ENCODE measurements at regions not wholly inside any gene's neighbourhood (a gene's known extent, or its start where the extent isn't known, plus 50 kb on each side); places are given as distances from the start of the nearest gene placed in this dataset.

GRCh38 chr2:62339413-62339812 lies 143.5 kb downstream of the B3GNT2 start:
- ChIA-PET POLR2A (no interaction called here), CTCF (interaction anchor here (0.6 to 1.4 kb wide), 3 partner anchors 10 to 338 kb away, joined by 4 to 7 read pairs (median 4); no protein-coding TSS in a partner anchor)
- no peaks in the 10 kb centered on the region; the same call in 1 of the 2 replicates for H3K4me1 ChIP-seq (ENCODE audit: control insufficient read depth, insufficient read depth, low read length)
- no peak overlapping the region for H3K27ac ChIP-seq (ENCODE audit: extremely low read depth, low read depth, low read length)
- no peak overlapping the region for H3K4me3 ChIP-seq (ENCODE audit: low read depth, low read length)
- no peaks in the 10 kb centered on the region for H3K9me3 ChIP-seq (ENCODE audit: control insufficient read depth, insufficient read depth, low read depth, low read length)
- H3K36me3 ChIP-seq (ENCODE audit: control insufficient read depth in 2 of 2, insufficient read depth in 1 of 2, low read length in 2 of 2), result no peaks in the 10 kb centered on the region
- TF ChIP-seq ZNF140 (tag by site-specific recombination; IDR thresholded peaks at IDR 0.05) (no peak), ZNF645 (tag by site-specific recombination; IDR thresholded peaks at IDR 0.05) (no peak), GLIS1 (tag by site-specific recombination; IDR thresholded peaks at IDR 0.05) (no peak), ZNF2 (tag by site-specific recombination; IDR thresholded peaks at IDR 0.05) (no peak), ZNF26 (tag by site-specific recombination; IDR thresholded peaks at IDR 0.05) (no peak), ZNF571 (tag by site-specific recombination; IDR thresholded peaks at IDR 0.05) (no peak), ZFP37 (tag by site-specific recombination; IDR thresholded peaks at IDR 0.05) (no peak), YY1 (tag by site-specific recombination; IDR thresholded peaks at IDR 0.05) (no peak), ZNF626 (tag by site-specific recombination; IDR thresholded peaks at IDR 0.05) (no peak), ZNF600 (tag by site-specific recombination; IDR thresholded peaks at IDR 0.05) (no peak), ZNF521 (tag by site-specific recombination; IDR thresholded peaks at IDR 0.05) (no peak), ZNF112 (tag by site-specific recombination; IDR thresholded peaks at IDR 0.05) (no peak), KLF9 (tag by site-specific recombination; IDR thresholded peaks at IDR 0.05; ENCODE audit: low read depth) (no peak), ZNF513 (tag by site-specific recombination; IDR thresholded peaks at IDR 0.05) (no peak)
- TF ChIP-seq, protein P1, sequence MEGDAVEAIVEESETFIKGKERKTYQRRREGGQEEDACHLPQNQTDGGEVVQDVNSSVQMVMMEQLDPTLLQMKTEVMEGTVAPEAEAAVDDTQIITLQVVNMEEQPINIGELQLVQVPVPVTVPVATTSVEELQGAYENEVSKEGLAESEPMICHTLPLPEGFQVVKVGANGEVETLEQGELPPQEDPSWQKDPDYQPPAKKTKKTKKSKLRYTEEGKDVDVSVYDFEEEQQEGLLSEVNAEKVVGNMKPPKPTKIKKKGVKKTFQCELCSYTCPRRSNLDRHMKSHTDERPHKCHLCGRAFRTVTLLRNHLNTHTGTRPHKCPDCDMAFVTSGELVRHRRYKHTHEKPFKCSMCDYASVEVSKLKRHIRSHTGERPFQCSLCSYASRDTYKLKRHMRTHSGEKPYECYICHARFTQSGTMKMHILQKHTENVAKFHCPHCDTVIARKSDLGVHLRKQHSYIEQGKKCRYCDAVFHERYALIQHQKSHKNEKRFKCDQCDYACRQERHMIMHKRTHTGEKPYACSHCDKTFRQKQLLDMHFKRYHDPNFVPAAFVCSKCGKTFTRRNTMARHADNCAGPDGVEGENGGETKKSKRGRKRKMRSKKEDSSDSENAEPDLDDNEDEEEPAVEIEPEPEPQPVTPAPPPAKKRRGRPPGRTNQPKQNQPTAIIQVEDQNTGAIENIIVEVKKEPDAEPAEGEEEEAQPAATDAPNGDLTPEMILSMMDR (tag by site-specific recombination; IDR thresholded peaks at IDR 0.05), result no peak
- TF ChIP-seq, protein P2, sequence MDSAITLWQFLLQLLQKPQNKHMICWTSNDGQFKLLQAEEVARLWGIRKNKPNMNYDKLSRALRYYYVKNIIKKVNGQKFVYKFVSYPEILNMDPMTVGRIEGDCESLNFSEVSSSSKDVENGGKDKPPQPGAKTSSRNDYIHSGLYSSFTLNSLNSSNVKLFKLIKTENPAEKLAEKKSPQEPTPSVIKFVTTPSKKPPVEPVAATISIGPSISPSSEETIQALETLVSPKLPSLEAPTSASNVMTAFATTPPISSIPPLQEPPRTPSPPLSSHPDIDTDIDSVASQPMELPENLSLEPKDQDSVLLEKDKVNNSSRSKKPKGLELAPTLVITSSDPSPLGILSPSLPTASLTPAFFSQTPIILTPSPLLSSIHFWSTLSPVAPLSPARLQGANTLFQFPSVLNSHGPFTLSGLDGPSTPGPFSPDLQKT (IDR thresholded peaks at IDR 0.05; ENCODE audit: borderline replicate concordance, low read depth, low read length), result no peak

DNA sequence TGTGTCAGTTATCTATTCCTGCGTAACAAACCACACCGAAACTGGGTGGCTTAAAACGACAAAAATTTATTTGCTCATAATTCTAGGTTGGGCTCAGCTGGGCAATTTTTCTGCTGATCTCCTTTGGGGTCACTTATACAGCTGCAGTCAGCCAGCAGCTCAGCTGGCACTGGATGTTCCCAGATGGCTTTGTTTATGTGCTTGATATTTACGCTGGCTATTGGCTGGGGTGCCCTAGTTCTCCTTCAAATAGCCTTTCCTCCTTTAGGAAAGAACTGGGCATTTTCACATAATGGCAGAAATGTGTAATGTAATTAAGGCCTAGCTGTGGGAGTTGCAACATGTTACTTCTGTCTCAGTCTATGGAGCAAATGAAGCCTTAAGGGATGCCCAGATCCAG lies 142.2 kb downstream of the B3GNT2 start:
- CTCF ChIA-PET, result no interaction called here
- no peak for TF ChIP-seq PRDM2 (tag by site-specific recombination; IDR thresholded peaks at IDR 0.05; ENCODE audit: borderline replicate concordance)
- TF ChIP-seq, protein P3, sequence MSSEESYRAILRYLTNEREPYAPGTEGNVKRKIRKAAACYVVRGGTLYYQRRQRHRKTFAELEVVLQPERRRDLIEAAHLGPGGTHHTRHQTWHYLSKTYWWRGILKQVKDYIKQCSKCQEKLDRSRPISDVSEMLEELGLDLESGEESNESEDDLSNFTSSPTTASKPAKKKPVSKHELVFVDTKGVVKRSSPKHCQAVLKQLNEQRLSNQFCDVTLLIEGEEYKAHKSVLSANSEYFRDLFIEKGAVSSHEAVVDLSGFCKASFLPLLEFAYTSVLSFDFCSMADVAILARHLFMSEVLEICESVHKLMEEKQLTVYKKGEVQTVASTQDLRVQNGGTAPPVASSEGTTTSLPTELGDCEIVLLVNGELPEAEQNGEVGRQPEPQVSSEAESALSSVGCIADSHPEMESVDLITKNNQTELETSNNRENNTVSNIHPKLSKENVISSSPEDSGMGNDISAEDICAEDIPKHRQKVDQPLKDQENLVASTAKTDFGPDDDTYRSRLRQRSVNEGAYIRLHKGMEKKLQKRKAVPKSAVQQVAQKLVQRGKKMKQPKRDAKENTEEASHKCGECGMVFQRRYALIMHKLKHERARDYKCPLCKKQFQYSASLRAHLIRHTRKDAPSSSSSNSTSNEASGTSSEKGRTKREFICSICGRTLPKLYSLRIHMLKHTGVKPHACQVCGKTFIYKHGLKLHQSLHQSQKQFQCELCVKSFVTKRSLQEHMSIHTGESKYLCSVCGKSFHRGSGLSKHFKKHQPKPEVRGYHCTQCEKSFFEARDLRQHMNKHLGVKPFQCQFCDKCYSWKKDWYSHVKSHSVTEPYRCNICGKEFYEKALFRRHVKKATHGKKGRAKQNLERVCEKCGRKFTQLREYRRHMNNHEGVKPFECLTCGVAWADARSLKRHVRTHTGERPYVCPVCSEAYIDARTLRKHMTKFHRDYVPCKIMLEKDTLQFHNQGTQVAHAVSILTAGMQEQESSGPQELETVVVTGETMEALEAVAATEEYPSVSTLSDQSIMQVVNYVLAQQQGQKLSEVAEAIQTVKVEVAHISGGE (tag by site-specific recombination; conservative IDR thresholded peaks at IDR 0.05; ENCODE audit: low read depth), result no peak

More for the DNA sequence above, 142.2 kb downstream of the B3GNT2 start:
- POLR2A ChIA-PET, result no interaction called here
- Histone ChIP-seq H3K36me3 (ENCODE audit: control insufficient read depth in 2 of 2, insufficient read depth in 1 of 2, low read length in 2 of 2) (no peaks in the 10 kb centered on the region), H3K4me1 (ENCODE audit: control insufficient read depth, insufficient read depth, low read length) (no peaks in the 10 kb centered on the region; the same call in 1 of the 2 replicates), H3K27ac (ENCODE audit: extremely low read depth, low read depth, low read length) (no peak overlapping the region), H3K9me3 (ENCODE audit: control insufficient read depth, insufficient read depth, low read depth, low read length) (no peaks in the 10 kb centered on the region), H3K4me3 (ENCODE audit: low read depth, low read length) (no peak overlapping the region)

Data from HEK293 (cell line).